ENCODE measurements at regions not wholly inside any gene's neighbourhood (a gene's known extent, or its start where the extent isn't known, plus 50 kb on each side); places are given as distances from the start of the nearest gene placed in this dataset.

GRCh38 chr14:25759256-25759655, 709.3 kb upstream of the STXBP6 start:
- H3K4me3 ChIP-seq (ENCODE audit: low read length): no peak overlapping the region
- no peak for TF ChIP-seq CTCF (conservative IDR thresholded peaks at IDR 0.05; ENCODE audit: low read length)
- DNase-seq (ENCODE audit: low read depth): no peak

GRCh38 chr14:25757364-25757763, 707.4 kb upstream of the STXBP6 start:
- DNase-seq (ENCODE audit: low read depth): no peak
- no peak for TF ChIP-seq CTCF (conservative IDR thresholded peaks at IDR 0.05; ENCODE audit: low read length)
- no peak overlapping the region for H3K4me3 ChIP-seq (ENCODE audit: low read length)

GRCh38 chr14:25756876-25757275, 706.9 kb upstream of the STXBP6 start:
- H3K4me3 ChIP-seq (ENCODE audit: low read length): no peak overlapping the region
- no peak for DNase-seq (ENCODE audit: low read depth)
- TF ChIP-seq CTCF (conservative IDR thresholded peaks at IDR 0.05; ENCODE audit: low read length): no peak

- no peak overlapping the region for H3K4me3 ChIP-seq (ENCODE audit: low read length)
- no peak for DNase-seq (ENCODE audit: low read depth)
- TF ChIP-seq CTCF (conservative IDR thresholded peaks at IDR 0.05; ENCODE audit: low read length): no peak
Measured at GRCh38 chr14:25753130-25753529, 703.2 kb upstream of the STXBP6 start.

- no peak for TF ChIP-seq CTCF (conservative IDR thresholded peaks at IDR 0.05; ENCODE audit: low read length)
- DNase-seq (ENCODE audit: low read depth): no peak
- no peak overlapping the region for H3K4me3 ChIP-seq (ENCODE audit: low read length)
Measured at GRCh38 chr14:25750436-25750835, 700.5 kb upstream of the STXBP6 start.

Data from AG10803 (cell line).